ENCODE measurements at regions not wholly inside any gene's neighbourhood (a gene's known extent, or its start where the extent isn't known, plus 50 kb on each side); places are given as distances from the start of the nearest gene placed in this dataset.

GRCh38 chrX:66920296-66920695 is 281.4 kb upstream of the EDA2R start:
- H3K36me3 ChIP-seq, result no peaks in the 10 kb centered on the region
- H3K4me3 ChIP-seq, result no peak overlapping the region
- no peak for TF ChIP-seq CTCF (IDR thresholded peaks at IDR 0.05)
- peaks cover 0 to 3% of the 10 kb centered on the region in 2 donors for H3K9me3 ChIP-seq
- intact Hi-C loops (cut with DNase I), result no loop called here
- H3K27ac ChIP-seq, result peak overlapping the region in 1 of 2 donors; percentile 32
- no peaks in the 10 kb centered on the region for H3K27me3 ChIP-seq
- no peaks in the 10 kb centered on the region for H3K4me1 ChIP-seq
- DNase-seq (ENCODE audit: low spot score in 2 of 2), result no peak

- Histone ChIP-seq H3K27ac (peak overlapping the region; percentile 35 to 40), H3K4me1 (no peaks in the 10 kb centered on the region), H3K36me3 (no peaks in the 10 kb centered on the region), H3K4me3 (no peak overlapping the region), H3K27me3 (no peaks in the 10 kb centered on the region), H3K9me3 (peaks cover 0 to under 1% of the 10 kb centered on the region in 2 donors)
- intact Hi-C loops (cut with DNase I), result no loop called here
- no peak for TF ChIP-seq CTCF (IDR thresholded peaks at IDR 0.05)
- no peak for DNase-seq (ENCODE audit: low spot score in 2 of 2)
Observed at GRCh38 chrX:66919280-66919832, 280.5 kb upstream of the EDA2R start.

GRCh38 chrX:66918511-66918910 is 279.6 kb upstream of the EDA2R start:
- intact Hi-C loops (cut with DNase I), result no loop called here
- no peaks in the 10 kb centered on the region for H3K36me3 ChIP-seq
- no peaks in the 10 kb centered on the region for H3K4me1 ChIP-seq
- peak overlapping the region in 1 of 2 donors; percentile 35 for H3K27ac ChIP-seq
- no peak overlapping the region for H3K4me3 ChIP-seq
- H3K27me3 ChIP-seq, result no peaks in the 10 kb centered on the region
- DNase-seq (ENCODE audit: low spot score in 2 of 2), result no peak
- TF ChIP-seq CTCF (IDR thresholded peaks at IDR 0.05), result no peak
- H3K9me3 ChIP-seq, result no peaks in the 10 kb centered on the region

- H3K27me3 ChIP-seq, result no peaks in the 10 kb centered on the region
- H3K9me3 ChIP-seq, result no peaks in the 10 kb centered on the region
- H3K36me3 ChIP-seq, result no peaks in the 10 kb centered on the region
- no peak overlapping the region for H3K4me3 ChIP-seq
- peak in 1 of 3 experiments; percentile 5 for TF ChIP-seq CTCF (IDR thresholded peaks at IDR 0.05)
- intact Hi-C loops (cut with DNase I), result no loop called here
- no peak overlapping the region for H3K27ac ChIP-seq
- no peaks in the 10 kb centered on the region for H3K4me1 ChIP-seq
- DNase-seq (ENCODE audit: low spot score in 2 of 2), result no peak
Observed at GRCh38 chrX:66915893-66916292, 277.0 kb upstream of the EDA2R start.

- H3K4me3 ChIP-seq, result no peak overlapping the region
- TF ChIP-seq CTCF (IDR thresholded peaks at IDR 0.05), result no peak
- no peaks in the 10 kb centered on the region for H3K4me1 ChIP-seq
- no peaks in the 10 kb centered on the region for H3K27me3 ChIP-seq
- H3K27ac ChIP-seq, result no peak overlapping the region
- intact Hi-C loops (cut with DNase I), result no loop called here
- no peaks in the 10 kb centered on the region for H3K36me3 ChIP-seq
- H3K9me3 ChIP-seq, result no peaks in the 10 kb centered on the region
- peak in 1 of 2 donors; percentile 62 for DNase-seq (ENCODE audit: low spot score in 2 of 2)
Observed at GRCh38 chrX:66914080-66914479, 275.2 kb upstream of the EDA2R start.

- Histone ChIP-seq H3K4me3 (no peak overlapping the region), H3K27ac (no peak overlapping the region), H3K36me3 (no peaks in the 10 kb centered on the region), H3K9me3 (no peaks in the 10 kb centered on the region), H3K27me3 (no peaks in the 10 kb centered on the region), H3K4me1 (no peaks in the 10 kb centered on the region)
- DNase-seq (ENCODE audit: low spot score in 2 of 2), result no peak
- no peak for TF ChIP-seq CTCF (IDR thresholded peaks at IDR 0.05)
- intact Hi-C loops (cut with DNase I), result no loop called here
Observed at GRCh38 chrX:66912417-66912816, 273.5 kb upstream of the EDA2R start.
